WTC11 (cell line): ENCODE measurements at regions not wholly inside any gene's neighbourhood (a gene's known extent, or its start where the extent isn't known, plus 50 kb on each side); places are given as distances from the start of the nearest gene placed in this dataset.

ENCODE experiments used
- ATAC-seq: fragments of 200-7000 bp; cut with Tn5 transposase; 2 replicates; pipeline ENCODE4 v1.10.0; 2021; ENCODE audit warnings: mild to moderate bottlenecking, moderate library complexity
- CTCF ChIA-PET: fragments of 300-600 bp; sonication (Branson Sonifier 250); formaldehyde crosslinking; loops from one replicate; lab custom pipeline; 2021; ENCODE audit warnings: antibody characterized with exemption; lab: Charles Lee
- POLR2A ChIA-PET: fragments of 350-600 bp; sonication (Branson Sonifier 250); formaldehyde crosslinking; loops from one replicate; lab custom pipeline; 2021; ENCODE audit warnings: antibody characterized with exemption; lab: Charles Lee
- DNase-seq: peaks from one replicate; pipeline ENCODE4 v3.0.0; 2021; ENCODE audit warnings: low spot score
- H3K27ac Mint-ChIP-seq: 2 replicates; pipeline ENCODE4 v1.8.0; 2021; ENCODE audit warnings: mixed read lengths
- H3K27me3 Mint-ChIP-seq: 2 replicates; pipeline ENCODE4 v1.8.0; 2021; ENCODE audit warnings: low read depth, mild to moderate bottlenecking, moderate library complexity, mixed read lengths
- H3K36me3 Mint-ChIP-seq: 2 replicates; pipeline ENCODE4 v1.8.0; 2021; ENCODE audit warnings: mixed read lengths
- H3K4me1 Mint-ChIP-seq: 2 replicates; pipeline ENCODE4 v1.8.0; 2022; ENCODE audit warnings: mixed read lengths
- H3K4me3 Mint-ChIP-seq: 2 replicates; pipeline ENCODE4 v1.8.0; 2021; ENCODE audit warnings: mild to moderate bottlenecking, moderate library complexity, mixed read lengths
- H3K9me3 Mint-ChIP-seq: 2 replicates; pipeline ENCODE4 v1.8.0; 2021; ENCODE audit warnings: mixed read lengths
- ATF1 ChIP-seq: sonication (generic); formaldehyde crosslinking; IDR thresholded peaks from 2 replicates; pipeline ENCODE4 v1.8.1; 2023; ENCODE audit warnings: mild to moderate bottlenecking, moderate library complexity, missing genetic modification reagents
- E2F5 ChIP-seq: sonication (generic); formaldehyde crosslinking; IDR thresholded peaks from 2 replicates; pipeline ENCODE4 v1.8.1; 2022; ENCODE audit warnings: mild to moderate bottlenecking, moderate library complexity, missing genetic modification reagents
- FOXJ3 ChIP-seq: sonication (generic); formaldehyde crosslinking; IDR thresholded peaks from 2 replicates; pipeline ENCODE4 v1.9.0; 2021; ENCODE audit warnings: missing genetic modification reagents, mild to moderate bottlenecking, borderline replicate concordance
- FOXP1 ChIP-seq: sonication (generic); formaldehyde crosslinking; IDR thresholded peaks from 2 replicates; pipeline ENCODE4 v1.8.0; 2022; ENCODE audit warnings: missing genetic modification reagents, mild to moderate bottlenecking, moderate library complexity, borderline replicate concordance
- GRHL2 ChIP-seq: fragments of 250-450 bp; sonication (Bioruptor Pico); IDR thresholded peaks from 2 replicates; pipeline ENCODE4 v1.8.0; 2022; ENCODE audit warnings: mild to moderate bottlenecking, moderate library complexity; ENCODE audit not compliant: insufficient replicate concordance, severe bottlenecking
- JAZF1 ChIP-seq: fragments of 250-450 bp; sonication (Bioruptor Pico); IDR thresholded peaks from 2 replicates; pipeline ENCODE4 v1.9.0; 2021; ENCODE audit warnings: moderate library complexity, mild to moderate bottlenecking, inconsistent platforms
- JUN ChIP-seq: sonication (generic); formaldehyde crosslinking; IDR thresholded peaks from 2 replicates; pipeline ENCODE4 v1.8.0; 2023; ENCODE audit warnings: mild to moderate bottlenecking, missing genetic modification reagents
- NFYB ChIP-seq: sonication (generic); formaldehyde crosslinking; conservative IDR thresholded peaks from 2 replicates; pipeline ENCODE4 v1.8.0; 2022; ENCODE audit warnings: low read depth, missing genetic modification reagents
- NR1H2 ChIP-seq: sonication (generic); formaldehyde crosslinking; IDR thresholded peaks from 2 replicates; pipeline ENCODE4 v1.9.0; 2021; ENCODE audit warnings: mild to moderate bottlenecking, moderate library complexity, missing genetic modification reagents
- OVOL2 ChIP-seq: fragments of 250-450 bp; sonication (Bioruptor Pico); IDR thresholded peaks from 2 replicates; pipeline ENCODE4 v1.9.0; 2021; ENCODE audit warnings: mild to moderate bottlenecking, borderline replicate concordance
- PREB ChIP-seq: sonication (generic); formaldehyde crosslinking; IDR thresholded peaks from 2 replicates; pipeline ENCODE4 v1.8.1; 2022; ENCODE audit warnings: mild to moderate bottlenecking, missing genetic modification reagents, moderate library complexity, borderline replicate concordance
- PRRX2 ChIP-seq: fragments of 250-450 bp; sonication (Bioruptor Pico); IDR thresholded peaks from 2 replicates; pipeline ENCODE4 v1.8.0; 2021; ENCODE audit warnings: mild to moderate bottlenecking
- TEAD1 ChIP-seq: sonication (generic); formaldehyde crosslinking; IDR thresholded peaks from 2 replicates; pipeline ENCODE4 v1.8.0; 2022; ENCODE audit warnings: mild to moderate bottlenecking, missing genetic modification reagents
- TEAD4 ChIP-seq: sonication (generic); formaldehyde crosslinking; IDR thresholded peaks from 2 replicates; pipeline ENCODE4 v1.8.0; 2022; ENCODE audit warnings: mild to moderate bottlenecking, missing genetic modification reagents
- ZNF121 ChIP-seq: sonication (generic); formaldehyde crosslinking; IDR thresholded peaks from 2 replicates; pipeline ENCODE4 v1.8.0; 2023; ENCODE audit warnings: missing genetic modification reagents
- ZNF232 ChIP-seq: sonication (generic); formaldehyde crosslinking; IDR thresholded peaks from 2 replicates; pipeline ENCODE4 v1.8.0; 2022; ENCODE audit warnings: mild to moderate bottlenecking, missing genetic modification reagents
- ZNF263 ChIP-seq: sonication (generic); formaldehyde crosslinking; IDR thresholded peaks from 2 replicates; pipeline ENCODE4 v1.8.1; 2022; ENCODE audit warnings: low read depth, mild to moderate bottlenecking, moderate library complexity, missing genetic modification reagents
- ZNF317 ChIP-seq: sonication (generic); formaldehyde crosslinking; IDR thresholded peaks from 2 replicates; pipeline ENCODE4 v1.8.1; 2023; ENCODE audit warnings: low read depth, mild to moderate bottlenecking, moderate library complexity, missing genetic modification reagents, borderline replicate concordance
- ZNF416 ChIP-seq: fragments of 250-450 bp; sonication (Bioruptor Pico); IDR thresholded peaks from 2 replicates; pipeline ENCODE4 v1.9.0; 2021; ENCODE audit warnings: mild to moderate bottlenecking, inconsistent platforms

GRCh38 chr7:112575864-112576263 lies 95.1 kb downstream of the LSMEM1 start:
- DNase-seq (no peak), ATAC-seq (no peak)
- H3K27me3 Mint-ChIP-seq: peaks cover 20% of the 10 kb centered on the region
- H3K9me3 Mint-ChIP-seq: peaks cover 19% of the 10 kb centered on the region
- H3K4me1 Mint-ChIP-seq: peaks cover 16% of the 10 kb centered on the region
- TF ChIP-seq ZNF263 (no peak), PREB (CRISPR knock-in tag) (no peak), ATF1 (CRISPR knock-in tag) (no peak)
- no peak overlapping the region for H3K27ac Mint-ChIP-seq
- ChIA-PET CTCF (no interaction called here), POLR2A (no interaction called here)
- H3K36me3 Mint-ChIP-seq: no peaks in the 10 kb centered on the region
- no peak overlapping the region for H3K4me3 Mint-ChIP-seq

- ATAC-seq: no peak
- POLR2A ChIA-PET: no interaction called here
- CTCF ChIA-PET: no interaction called here
- TF ChIP-seq E2F5 (CRISPR knock-in tag) (no peak), GRHL2 (CRISPR knock-in tag) (no peak), TEAD4 (CRISPR knock-in tag) (no peak), ZNF416 (CRISPR knock-in tag) (no peak), NR1H2 (CRISPR knock-in tag) (no peak), JUN (no peak), ZNF232 (no peak), ZNF317 (CRISPR knock-in tag) (no peak), PRRX2 (CRISPR knock-in tag) (no peak), PREB (CRISPR knock-in tag) (no peak)
- no peak overlapping the region for H3K27ac Mint-ChIP-seq
- H3K9me3 Mint-ChIP-seq: peaks cover 19% of the 10 kb centered on the region
- H3K4me1 Mint-ChIP-seq: peaks cover 2% of the 10 kb centered on the region; the same call in 1 of the 2 replicates
- no peak for DNase-seq
- peaks cover 38% of the 10 kb centered on the region for H3K27me3 Mint-ChIP-seq
- no peak overlapping the region for H3K4me3 Mint-ChIP-seq
- no peaks in the 10 kb centered on the region for H3K36me3 Mint-ChIP-seq
Observed at GRCh38 chr7:112579388-112579787, 98.6 kb downstream of the LSMEM1 start.

- Mint-ChIP-seq H3K4me1 (peaks cover 2% of the 10 kb centered on the region; the same call in 1 of the 2 replicates), H3K27me3 (peaks cover 38% of the 10 kb centered on the region), H3K36me3 (no peaks in the 10 kb centered on the region), H3K9me3 (peaks cover 16% of the 10 kb centered on the region), H3K27ac (no peak overlapping the region), H3K4me3 (no peak overlapping the region)
- ChIA-PET POLR2A (no interaction called here), CTCF (interaction anchor here (1.8 kb wide), 1 partner anchor 9 kb away, joined by 5 read pairs; no protein-coding TSS in a partner anchor)
- no peak for DNase-seq
- TF ChIP-seq FOXJ3 (CRISPR knock-in tag) (no peak), ATF1 (CRISPR knock-in tag) (no peak), OVOL2 (no peak), PREB (CRISPR knock-in tag) (no peak), NFYB (CRISPR knock-in tag) (no peak), FOXP1 (CRISPR knock-in tag) (no peak), JAZF1 (CRISPR knock-in tag) (no peak), ZNF121 (CRISPR knock-in tag) (no peak), TEAD1 (CRISPR knock-in tag) (no peak)
- ATAC-seq: no peak
Observed at GRCh38 chr7:112580717-112581435, 100.1 kb downstream of the LSMEM1 start.
